IMR-90 (cell line): ENCODE measurements at regions not wholly inside any gene's neighbourhood (a gene's known extent, or its start where the extent isn't known, plus 50 kb on each side); places are given as distances from the start of the nearest gene placed in this dataset.

ENCODE experiments used
- ATAC-seq: fragments of 200-7000 bp; cut with Tn5 transposase; 2 replicates; pipeline ENCODE4 v1.9.1; 2020; ENCODE audit warnings: low read depth, mild to moderate bottlenecking, moderate library complexity
- BruUV-seq: library from RNA; stranded (reverse); fragments of 400-500 nt; replicated peaks from 2 replicates; lab custom pipeline; 2021; lab: Mats Ljungman, UMichigan
- CTCF ChIA-PET: fragments of 300-600 bp; formaldehyde crosslinking; extraction: SDS; loops from one replicate; lab custom pipeline; 2021; ENCODE audit warnings: antibody characterized with exemption; lab: Yijun Ruan, JAX
- POLR2A ChIA-PET: fragments of 300-600 bp; sonication (Branson Sonifier 250); formaldehyde crosslinking; loops from one replicate; lab custom pipeline; 2022; ENCODE audit warnings: antibody characterized with exemption; ENCODE audit not compliant: unreplicated experiment; lab: Charles Lee
- DNase-seq: peaks from one replicate; pipeline ENCODE4 v3.0.0; 2013
- H2AFZ ChIP-seq: replicated peaks from 2 replicates; pipeline ENCODE3; 2013; ENCODE audit warnings: low read length, mild to moderate bottlenecking; ENCODE audit not compliant: poor library complexity
- H2AK5ac ChIP-seq: 2 replicates; pipeline ENCODE4 v1.6.1; 2013; ENCODE audit warnings: low read depth, low read length, inconsistent platforms
- H2AK9ac ChIP-seq: replicated peaks from 2 replicates; pipeline ENCODE3; 2013; ENCODE audit warnings: mild to moderate bottlenecking, low read depth, low read length, moderate library complexity; ENCODE audit not compliant: poor library complexity
- H2BK120ac ChIP-seq: 2 replicates; pipeline ENCODE4 v1.6.1; 2013; ENCODE audit warnings: low read depth, low read length, inconsistent platforms
- H2BK15ac ChIP-seq: 3 replicates; pipeline ENCODE4 v1.6.1; 2013; ENCODE audit warnings: low read depth, low read length, inconsistent platforms
- H2BK20ac ChIP-seq: 2 replicates; pipeline ENCODE4 v1.6.1; 2013; ENCODE audit warnings: low read depth, mild to moderate bottlenecking, inconsistent platforms, low read length, moderate library complexity
- H2BK5ac ChIP-seq: 2 replicates; pipeline ENCODE4 v1.6.1; 2013; ENCODE audit warnings: mild to moderate bottlenecking, low read depth, low read length, inconsistent platforms; ENCODE audit not compliant: poor library complexity, severe bottlenecking
- H3K14ac ChIP-seq: replicated peaks from 2 replicates; pipeline ENCODE4 v1.6.1; 2013; ENCODE audit warnings: low read depth, low read length, inconsistent platforms
- H3K18ac ChIP-seq: 2 replicates; pipeline ENCODE4 v1.6.1; 2013; ENCODE audit warnings: low read depth, low read length, control low read depth
- H3K23ac ChIP-seq: 2 replicates; pipeline ENCODE4 v1.6.1; 2013; ENCODE audit warnings: low read depth, low read length, inconsistent platforms
- H3K27ac ChIP-seq: 2 replicates; pipeline ENCODE4 v1.5.1; 2013; ENCODE audit warnings: mild to moderate bottlenecking, control low read depth, low read length; ENCODE audit not compliant: insufficient read depth
- H3K27me3 ChIP-seq: 2 replicates; pipeline ENCODE4 v1.6.1; 2013; ENCODE audit warnings: low read length; ENCODE audit not compliant: control insufficient read depth, insufficient read depth
- H3K36me3 ChIP-seq: 2 replicates; pipeline ENCODE4 v1.6.1; 2013; ENCODE audit warnings: low read length, mixed read lengths; ENCODE audit not compliant: control insufficient read depth, insufficient read depth
- H3K4ac ChIP-seq: 2 replicates; pipeline ENCODE4 v1.6.1; 2013; ENCODE audit warnings: low read depth, low read length, inconsistent platforms
- H3K4me1 ChIP-seq: 2 replicates; pipeline ENCODE4 v1.6.1; 2013; ENCODE audit warnings: low read length, mixed read lengths; ENCODE audit not compliant: control insufficient read depth, insufficient read depth
- H3K4me2 ChIP-seq: 2 replicates; pipeline ENCODE4 v1.6.1; 2013; ENCODE audit warnings: low read depth, mild to moderate bottlenecking, control low read depth, low read length, moderate library complexity
- H3K4me3 ChIP-seq: 2 replicates; pipeline ENCODE4 v1.5.1; 2013; ENCODE audit warnings: low read depth, mild to moderate bottlenecking, control low read depth, low read length, moderate library complexity; ENCODE audit not compliant: insufficient read depth
- H3K56ac ChIP-seq: 2 replicates; pipeline ENCODE4 v1.6.1; 2013; ENCODE audit warnings: low read length, inconsistent platforms; ENCODE audit not compliant: insufficient read depth; ENCODE audit errors: extremely low read depth
- H3K79me1 ChIP-seq, 2 experiments: 2 replicates each; pipeline ENCODE4 v1.6.1; 2013; ENCODE audit warnings: low read length in 2 of 2, inconsistent platforms in 1 of 2, low read depth in 1 of 2
- H3K9ac ChIP-seq: 2 replicates; pipeline ENCODE4 v1.6.1; 2013; ENCODE audit warnings: low read depth, low read length, control low read depth
- H3K9me1 ChIP-seq: 2 replicates; pipeline ENCODE4 v1.6.1; 2013; ENCODE audit warnings: low read length, inconsistent platforms; ENCODE audit not compliant: insufficient read depth
- H3K9me3 ChIP-seq: 2 replicates; pipeline ENCODE4 v1.6.1; 2013; ENCODE audit warnings: low read length; ENCODE audit not compliant: control insufficient read depth, insufficient read depth
- H4K20me1 ChIP-seq: 2 replicates; pipeline ENCODE4 v1.6.1; 2013; ENCODE audit warnings: low read length, inconsistent platforms; ENCODE audit not compliant: insufficient read depth
- H4K5ac ChIP-seq: 2 replicates; pipeline ENCODE4 v1.6.1; 2013; ENCODE audit warnings: mild to moderate bottlenecking, low read depth, low read length, control low read depth
- H4K8ac ChIP-seq, 2 experiments: 2 replicates each; pipeline ENCODE4 v1.6.1; 2013; ENCODE audit warnings: low read depth in 2 of 2, low read length in 2 of 2, control low read depth in 1 of 2, inconsistent platforms in 1 of 2
- H4K91ac ChIP-seq: 2 replicates; pipeline ENCODE4 v1.6.1; 2013; ENCODE audit warnings: low read depth, low read length, inconsistent platforms; ENCODE audit not compliant: insufficient read depth
- BHLHE40 ChIP-seq: fragments of 150-350 bp; IDR thresholded peaks from 2 replicates; pipeline ENCODE4 v1.6.1; 2016; ENCODE audit warnings: mild to moderate bottlenecking, low read depth, low read length
- CEBPB ChIP-seq: IDR thresholded peaks from 2 replicates; pipeline ENCODE4 v1.6.1; 2012; ENCODE audit warnings: low read depth, low read length, improper control_type of control experiment
- ELK1 ChIP-seq: fragments of 150-350 bp; IDR thresholded peaks from 2 replicates; pipeline ENCODE4 v1.6.1; 2016; ENCODE audit warnings: low read depth, mild to moderate bottlenecking, low read length, moderate library complexity, borderline replicate concordance
- FOS ChIP-seq: fragments of 150-350 bp; IDR thresholded peaks from 2 replicates; pipeline ENCODE4 v1.6.1; 2016; ENCODE audit warnings: low read depth, low read length
- MAFK ChIP-seq: IDR thresholded peaks from 2 replicates; pipeline ENCODE4 v1.6.1; 2012; ENCODE audit warnings: low read depth, low read length, improper control_type of control experiment
- MXI1 ChIP-seq: IDR thresholded peaks from 2 replicates; pipeline ENCODE4 v1.6.1; 2012; ENCODE audit warnings: low read depth, mild to moderate bottlenecking, low read length, moderate library complexity, borderline replicate concordance
- RAD21 ChIP-seq: IDR thresholded peaks from 2 replicates; pipeline ENCODE4 v1.6.1; 2012; ENCODE audit warnings: low read length, improper control_type of control experiment
- RCOR1 ChIP-seq: IDR thresholded peaks from 2 replicates; pipeline ENCODE4 v1.6.1; 2012; ENCODE audit warnings: mild to moderate bottlenecking, low read length, improper control_type of control experiment; ENCODE audit not compliant: insufficient replicate concordance
- SMC3 ChIP-seq: fragments of 150-350 bp; IDR thresholded peaks from 2 replicates; pipeline ENCODE4 v1.6.1; 2016; ENCODE audit warnings: low read depth, mild to moderate bottlenecking, antibody characterized with exemption, low read length, moderate library complexity
- WGBS, 2 experiments: methylation state at CpG; one replicate each; pipeline versions ENCODE4 v1.1.5 to v1.1.7; 2013; ENCODE audit warnings: missing lambda C conversion rate in 2 of 2; ENCODE audit not compliant: insufficient read length in 1 of 2; ENCODE audit errors: extremely low coverage in 2 of 2; 5-methylcytosine and 5-hydroxymethylcytosine counted together
- dilution Hi-C: fragments of 300-500 bp; cut with HindIII; formaldehyde crosslinking; loops from one replicate; pipeline ENCODE4 v1.14.3; 2018; ENCODE audit warnings: low sequenced_read_pairs; ENCODE audit not compliant: unreplicated experiment
- in situ Hi-C: fragments of 300-500 bp; cut with MboI; formaldehyde crosslinking; loops from 3 replicates; pipeline ENCODE4 v1.14.3; 2019; ENCODE audit warnings: low sequenced_read_pairs, inconsistent platforms, mixed read lengths
- intact Hi-C: fragments of 100-400 bp; cut with micrococcal nuclease; formaldehyde crosslinking; loops from 2 replicates; pipeline ENCODE4 v1.10.0; 2022

- Histone ChIP-seq H3K4ac (no peak overlapping the region), H4K20me1 (no peaks in the 10 kb centered on the region), H4K5ac (no peak overlapping the region), H3K9ac (no peak overlapping the region), H3K14ac (no peak overlapping the region), H2AK5ac (no peak overlapping the region), H3K4me2 (no peak overlapping the region), H4K8ac (no peak overlapping the region), H4K91ac (no peak overlapping the region), H3K36me3 (no peaks in the 10 kb centered on the region), H3K27ac (no peak overlapping the region), H2AK9ac (no peak overlapping the region), H3K4me1 (no peaks in the 10 kb centered on the region; the same call in 1 of the 2 replicates), H2AFZ (no peak overlapping the region), H2BK5ac (no peak overlapping the region), H3K23ac (no peak overlapping the region), H2BK120ac (no peak overlapping the region), H3K4me3 (no peak overlapping the region), H2BK20ac (no peak overlapping the region), H3K9me1 (no peaks in the 10 kb centered on the region), H2BK15ac (no peak overlapping the region), H3K56ac (no peak overlapping the region), H3K9me3 (no peaks in the 10 kb centered on the region), H3K27me3 (no peaks in the 10 kb centered on the region), H3K79me1 (no peaks in the 10 kb centered on the region), H3K18ac (no peak overlapping the region)
- no TSS peak for BruUV-seq
- no CpG with 5 or more reads among the region's 2 CpGs for WGBS, 2 experiments
- DNase-seq: no peak
- ChIA-PET POLR2A (no interaction called here), CTCF (interaction anchor here (1.0 kb wide), 1 partner anchor 12 kb away, joined by 3 read pairs; no protein-coding TSS in a partner anchor)
- dilution Hi-C loops: no loop called here
- intact Hi-C loops: no loop called here
- in situ Hi-C loops: no loop called here
- no peak for ATAC-seq
- no peak for TF ChIP-seq RCOR1
- TF ChIP-seq CEBPB: no peak
- TF ChIP-seq ELK1: no peak
- TF ChIP-seq FOS: no peak
- TF ChIP-seq RAD21: no peak
- TF ChIP-seq MXI1: no peak
- TF ChIP-seq BHLHE40: no peak
- TF ChIP-seq MAFK: no peak
- TF ChIP-seq SMC3: no peak
Observed at GRCh38 chr2:226037526-226037925, 638.0 kb downstream of the NYAP2 start.
